GM04503 (cell line): ENCODE measurements at regions not wholly inside any gene's neighbourhood (a gene's known extent, or its start where the extent isn't known, plus 50 kb on each side); places are given as distances from the start of the nearest gene placed in this dataset.

Experiments used
- DNase-seq: peaks from one replicate; pipeline ENCODE4 v3.0.0-alpha.2; 2012; ENCODE audit warnings: low read depth

GRCh38 chr6:9481292-9482029 lies 933.4 kb downstream of the TFAP2A start:
- no peak for DNase-seq

- DNase-seq, result no peak
Measured at GRCh38 chr6:9468277-9468676, 946.6 kb downstream of the TFAP2A start.

GRCh38 chr6:9467741-9468140 lies 947.1 kb downstream of the TFAP2A start:
- DNase-seq, result no peak

GRCh38 chr6:9464583-9464982 lies 950.3 kb downstream of the TFAP2A start:
- DNase-seq, result no peak

- DNase-seq, result no peak
Measured at GRCh38 chr6:9463311-9463710, 951.6 kb downstream of the TFAP2A start.

GRCh38 chr6:9461188-9461587 lies 953.7 kb downstream of the TFAP2A start:
- no peak for DNase-seq

- DNase-seq, result no peak
Measured at GRCh38 chr6:9458424-9458823, 956.5 kb downstream of the TFAP2A start.

- DNase-seq, result no peak
Measured at GRCh38 chr6:9455864-9456658, 958.8 kb downstream of the TFAP2A start.

GRCh38 chr6:9439621-9440330 lies 975.1 kb downstream of the TFAP2A start:
- no peak for DNase-seq

GRCh38 chr6:9437836-9438235 lies 977.0 kb downstream of the TFAP2A start:
- no peak for DNase-seq

- DNase-seq, result no peak
Measured at GRCh38 chr6:9435281-9435680, 979.6 kb downstream of the TFAP2A start.

GRCh38 chr6:9431945-9432344 lies 982.9 kb downstream of the TFAP2A start:
- DNase-seq, result no peak

GRCh38 chr6:9428421-9429172 lies 986.3 kb downstream of the TFAP2A start:
- DNase-seq, result no peak

GRCh38 chr6:9422138-9422537 lies 986.8 kb upstream of the SLC35B3 start:
- DNase-seq, result no peak

- no peak for DNase-seq
Measured at GRCh38 chr6:9420316-9421015, 985.1 kb upstream of the SLC35B3 start.

GRCh38 chr6:9417400-9417799 lies 982.1 kb upstream of the SLC35B3 start:
- no peak for DNase-seq

- no peak for DNase-seq
Measured at GRCh38 chr6:9412951-9413559, 977.7 kb upstream of the SLC35B3 start.

- no peak for DNase-seq
Measured at GRCh38 chr6:9409126-9409525, 973.8 kb upstream of the SLC35B3 start.

- DNase-seq, result no peak
Measured at GRCh38 chr6:9408402-9409117, 973.2 kb upstream of the SLC35B3 start.

GRCh38 chr6:9405825-9406224 lies 970.5 kb upstream of the SLC35B3 start:
- no peak for DNase-seq
